Stimulated activated CD4-positive, alpha-beta T cell treated with anti-CD3 and anti-CD28 coated beads, Interleukin-1b, Interleukin-23, amount 100 ng/mL, for 48 hours (primary cell): ENCODE measurements at regions not wholly inside any gene's neighbourhood (a gene's known extent, or its start where the extent isn't known, plus 50 kb on each side); places are given as distances from the start of the nearest gene placed in this dataset.
"Not testable (repeated sequence)": the region's sequence is repeated elsewhere in the genome, so short reads cannot be mapped to it uniquely, and the experiment has no call there.

Source experiments
- DNase-seq: peaks from one replicate; pipeline ENCODE4 v3.0.0-alpha.2; 2020

GRCh38 chr7:153543232-153543631 is 509.0 kb upstream of the DPP6 start:
- DNase-seq, result no peak

GRCh38 chr7:153550173-153550572 is 502.0 kb upstream of the DPP6 start:
- DNase-seq, result no peak

- no peak for DNase-seq
Observed at GRCh38 chr7:153564391-153564790, 487.8 kb upstream of the DPP6 start.

- no peak for DNase-seq
Observed at GRCh38 chr7:153566324-153566723, 485.9 kb upstream of the DPP6 start.

- no peak for DNase-seq
Observed at GRCh38 chr7:153567426-153567825, 484.8 kb upstream of the DPP6 start.

GRCh38 chr7:153569520-153569919 is 482.7 kb upstream of the DPP6 start:
- not testable (repeated sequence) for DNase-seq

- no peak for DNase-seq
Observed at GRCh38 chr7:153576096-153576495, 476.1 kb upstream of the DPP6 start.

GRCh38 chr7:153581419-153581818 is 470.8 kb upstream of the DPP6 start:
- DNase-seq, result no peak

- no peak for DNase-seq
Observed at GRCh38 chr7:153584132-153584531, 468.1 kb upstream of the DPP6 start.

GRCh38 chr7:153588586-153588985 is 463.6 kb upstream of the DPP6 start:
- no peak for DNase-seq

- no peak for DNase-seq
Observed at GRCh38 chr7:153590136-153590535, 462.1 kb upstream of the DPP6 start.

- no peak for DNase-seq
Observed at GRCh38 chr7:153590571-153590970, 461.6 kb upstream of the DPP6 start.

- no peak for DNase-seq
Observed at GRCh38 chr7:153607354-153607753, 444.8 kb upstream of the DPP6 start.

GRCh38 chr7:153616711-153617325 is 435.4 kb upstream of the DPP6 start:
- DNase-seq, result no peak

- no peak for DNase-seq
Observed at GRCh38 chr7:153627323-153627722, 424.9 kb upstream of the DPP6 start.

- DNase-seq, result no peak
Observed at GRCh38 chr7:153628406-153628805, 423.8 kb upstream of the DPP6 start.

- no peak for DNase-seq
Observed at GRCh38 chr7:153628825-153629224, 423.4 kb upstream of the DPP6 start.

- DNase-seq, result no peak
Observed at GRCh38 chr7:153638821-153639435, 413.3 kb upstream of the DPP6 start.

- no peak for DNase-seq
Observed at GRCh38 chr7:153640586-153640985, 411.6 kb upstream of the DPP6 start.

- no peak for DNase-seq
Observed at GRCh38 chr7:153641199-153641598, 411.0 kb upstream of the DPP6 start.

GRCh38 chr7:153642989-153643388 is 409.2 kb upstream of the DPP6 start:
- DNase-seq, result no peak

- DNase-seq, result no peak
Observed at GRCh38 chr7:153657182-153657800, 394.9 kb upstream of the DPP6 start.

GRCh38 chr7:153675131-153675530 is 377.1 kb upstream of the DPP6 start:
- DNase-seq, result no peak

- DNase-seq, result no peak
Observed at GRCh38 chr7:153682628-153683027, 369.6 kb upstream of the DPP6 start.

- DNase-seq, result no peak
Observed at GRCh38 chr7:153696242-153696641, 356.0 kb upstream of the DPP6 start.
